ENCODE measurements at regions not wholly inside any gene's neighbourhood (a gene's known extent, or its start where the extent isn't known, plus 50 kb on each side); places are given as distances from the start of the nearest gene placed in this dataset.

DNA sequence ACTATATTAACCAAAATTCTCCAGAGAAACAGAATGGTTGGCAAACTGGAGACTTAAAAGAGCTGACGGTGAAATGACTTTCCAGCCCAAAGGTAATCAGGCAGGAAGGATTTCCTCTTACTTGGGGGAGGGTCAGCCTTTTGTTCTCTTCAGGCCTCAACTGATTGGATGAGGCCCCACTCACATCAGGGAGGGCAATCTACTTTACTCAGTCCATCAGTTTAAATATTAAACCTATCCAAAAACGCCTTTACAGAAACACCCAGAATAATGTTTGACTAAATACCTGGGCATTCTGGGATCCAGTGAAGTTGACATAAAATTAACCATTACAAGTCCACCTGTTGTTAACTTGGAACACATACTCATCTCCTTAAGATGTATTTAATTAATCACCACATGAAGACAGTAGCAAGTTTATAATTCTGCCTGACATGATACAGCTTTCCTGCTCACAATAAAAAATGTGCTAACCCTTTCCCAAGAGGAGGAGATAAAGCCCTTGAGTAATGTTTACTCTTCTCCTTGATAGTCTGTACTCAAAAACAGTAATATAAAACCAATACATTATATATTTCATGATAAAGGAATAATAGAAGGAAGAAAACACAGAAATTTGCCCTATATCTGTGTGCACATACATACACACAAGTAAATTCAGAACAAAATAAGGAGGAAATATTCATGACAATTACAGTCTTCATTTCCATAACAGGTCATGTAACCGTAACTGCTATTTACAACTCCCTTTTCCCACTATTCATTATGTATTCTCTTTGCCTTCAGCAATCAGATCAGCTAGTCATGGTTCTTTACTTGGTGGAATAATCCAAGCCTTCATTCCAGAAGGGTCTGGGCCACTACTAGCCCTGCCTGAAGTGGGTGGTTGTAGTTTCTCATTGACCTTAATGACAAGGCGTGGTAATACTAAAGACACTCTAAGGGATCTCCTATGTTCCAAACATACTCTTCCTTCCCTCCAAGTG, 107.5 kb upstream of the RUNX1 start:
- TF ChIP-seq, protein P1, sequence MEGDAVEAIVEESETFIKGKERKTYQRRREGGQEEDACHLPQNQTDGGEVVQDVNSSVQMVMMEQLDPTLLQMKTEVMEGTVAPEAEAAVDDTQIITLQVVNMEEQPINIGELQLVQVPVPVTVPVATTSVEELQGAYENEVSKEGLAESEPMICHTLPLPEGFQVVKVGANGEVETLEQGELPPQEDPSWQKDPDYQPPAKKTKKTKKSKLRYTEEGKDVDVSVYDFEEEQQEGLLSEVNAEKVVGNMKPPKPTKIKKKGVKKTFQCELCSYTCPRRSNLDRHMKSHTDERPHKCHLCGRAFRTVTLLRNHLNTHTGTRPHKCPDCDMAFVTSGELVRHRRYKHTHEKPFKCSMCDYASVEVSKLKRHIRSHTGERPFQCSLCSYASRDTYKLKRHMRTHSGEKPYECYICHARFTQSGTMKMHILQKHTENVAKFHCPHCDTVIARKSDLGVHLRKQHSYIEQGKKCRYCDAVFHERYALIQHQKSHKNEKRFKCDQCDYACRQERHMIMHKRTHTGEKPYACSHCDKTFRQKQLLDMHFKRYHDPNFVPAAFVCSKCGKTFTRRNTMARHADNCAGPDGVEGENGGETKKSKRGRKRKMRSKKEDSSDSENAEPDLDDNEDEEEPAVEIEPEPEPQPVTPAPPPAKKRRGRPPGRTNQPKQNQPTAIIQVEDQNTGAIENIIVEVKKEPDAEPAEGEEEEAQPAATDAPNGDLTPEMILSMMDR (IDR thresholded peaks at IDR 0.05), result no peak

DNA sequence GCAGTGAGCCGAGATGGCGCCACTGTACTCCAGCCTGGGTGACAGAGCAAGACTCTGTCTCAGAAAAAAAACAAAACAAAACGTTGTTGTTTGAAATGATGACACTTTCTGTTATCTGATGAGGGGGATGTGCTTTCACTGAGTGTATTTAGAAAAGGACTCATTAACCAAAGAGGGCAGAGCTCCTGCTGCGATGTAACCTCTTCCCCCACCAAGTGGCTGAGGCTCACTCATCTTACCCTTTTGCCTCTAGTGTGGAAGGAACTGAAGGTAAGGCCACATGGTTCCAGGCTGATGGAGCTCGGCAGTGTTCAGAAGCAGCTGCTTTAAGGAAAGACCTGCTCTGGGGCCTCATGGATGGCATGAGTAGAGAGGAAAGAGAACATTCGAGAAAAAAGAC, 105.7 kb upstream of the RUNX1 start:
- TF ChIP-seq, protein P1 (IDR thresholded peaks at IDR 0.05), result no peak

GRCh38 chr21:35153671-35154070, 104.6 kb upstream of the RUNX1 start:
- TF ChIP-seq, protein P1 (IDR thresholded peaks at IDR 0.05), result no peak

- TF ChIP-seq, protein P1 (IDR thresholded peaks at IDR 0.05), result no peak
Observed at GRCh38 chr21:35150562-35151226, 101.6 kb upstream of the RUNX1 start.

GRCh38 chr21:35149698-35150097, 100.6 kb upstream of the RUNX1 start:
- TF ChIP-seq, protein P1 (IDR thresholded peaks at IDR 0.05), result no peak

GRCh38 chr21:35147439-35147838, 98.3 kb upstream of the RUNX1 start:
- TF ChIP-seq, protein P1 (IDR thresholded peaks at IDR 0.05), result no peak

- TF ChIP-seq, protein P1 (IDR thresholded peaks at IDR 0.05), result no peak
Observed at GRCh38 chr21:35145626-35146233, 96.6 kb upstream of the RUNX1 start.
